Coronary artery (tissue), 2 donors: ENCODE measurements at regions not wholly inside any gene's neighbourhood (a gene's known extent, or its start where the extent isn't known, plus 50 kb on each side); places are given as distances from the start of the nearest gene placed in this dataset.
"Not testable (repeated sequence)": the region's sequence is repeated elsewhere in the genome, so short reads cannot be mapped to it uniquely, and the experiment has no call there.

ENCODE experiments used
- DNase-seq: peaks from one replicate; pipeline ENCODE4 v3.0.0-alpha.2; 2017; ENCODE audit warnings: low spot score
- H3K27ac ChIP-seq, 2 donors: fragments of 200-600 bp; sonication (generic); one replicate each; pipeline ENCODE4 v1.5.1; 2016 to 2019
- H3K4me3 ChIP-seq: fragments of 200-600 bp; sonication (generic); 2 replicates; pipeline ENCODE4 v1.5.1; 2016; ENCODE audit warnings: mild to moderate bottlenecking, moderate library complexity
- TF ChIP-seq, protein P1 (sequence below): fragments of 200-600 bp; sonication (generic); IDR thresholded peaks from one replicate; pipeline ENCODE4 v1.5.1; 2019; ENCODE audit warnings: antibody characterized with exemption

DNA sequence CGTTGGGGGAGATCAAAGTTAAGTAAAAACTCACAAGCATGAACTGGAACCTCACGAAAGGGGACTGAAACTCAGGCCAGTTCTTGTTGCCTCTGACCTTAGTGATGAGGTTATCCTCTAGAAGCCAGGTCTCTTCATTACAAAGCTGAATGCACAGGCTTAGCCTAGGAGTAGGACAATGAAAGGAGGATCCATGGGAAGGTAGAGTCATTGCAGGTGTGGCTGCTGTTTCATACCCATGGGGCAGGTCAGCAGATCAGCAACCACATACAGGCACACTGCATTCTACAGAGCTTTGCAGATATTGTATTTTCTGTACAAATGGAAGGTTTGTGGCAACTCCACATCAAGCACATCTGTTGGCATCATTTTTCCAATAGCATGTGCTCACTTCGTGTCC is 341.3 kb upstream of the SOX9 start:
- H3K4me3 ChIP-seq: no peak overlapping the region
- DNase-seq: no peak
- H3K27ac ChIP-seq: no peak overlapping the region
- TF ChIP-seq, protein P1, sequence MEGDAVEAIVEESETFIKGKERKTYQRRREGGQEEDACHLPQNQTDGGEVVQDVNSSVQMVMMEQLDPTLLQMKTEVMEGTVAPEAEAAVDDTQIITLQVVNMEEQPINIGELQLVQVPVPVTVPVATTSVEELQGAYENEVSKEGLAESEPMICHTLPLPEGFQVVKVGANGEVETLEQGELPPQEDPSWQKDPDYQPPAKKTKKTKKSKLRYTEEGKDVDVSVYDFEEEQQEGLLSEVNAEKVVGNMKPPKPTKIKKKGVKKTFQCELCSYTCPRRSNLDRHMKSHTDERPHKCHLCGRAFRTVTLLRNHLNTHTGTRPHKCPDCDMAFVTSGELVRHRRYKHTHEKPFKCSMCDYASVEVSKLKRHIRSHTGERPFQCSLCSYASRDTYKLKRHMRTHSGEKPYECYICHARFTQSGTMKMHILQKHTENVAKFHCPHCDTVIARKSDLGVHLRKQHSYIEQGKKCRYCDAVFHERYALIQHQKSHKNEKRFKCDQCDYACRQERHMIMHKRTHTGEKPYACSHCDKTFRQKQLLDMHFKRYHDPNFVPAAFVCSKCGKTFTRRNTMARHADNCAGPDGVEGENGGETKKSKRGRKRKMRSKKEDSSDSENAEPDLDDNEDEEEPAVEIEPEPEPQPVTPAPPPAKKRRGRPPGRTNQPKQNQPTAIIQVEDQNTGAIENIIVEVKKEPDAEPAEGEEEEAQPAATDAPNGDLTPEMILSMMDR: no peak

DNA sequence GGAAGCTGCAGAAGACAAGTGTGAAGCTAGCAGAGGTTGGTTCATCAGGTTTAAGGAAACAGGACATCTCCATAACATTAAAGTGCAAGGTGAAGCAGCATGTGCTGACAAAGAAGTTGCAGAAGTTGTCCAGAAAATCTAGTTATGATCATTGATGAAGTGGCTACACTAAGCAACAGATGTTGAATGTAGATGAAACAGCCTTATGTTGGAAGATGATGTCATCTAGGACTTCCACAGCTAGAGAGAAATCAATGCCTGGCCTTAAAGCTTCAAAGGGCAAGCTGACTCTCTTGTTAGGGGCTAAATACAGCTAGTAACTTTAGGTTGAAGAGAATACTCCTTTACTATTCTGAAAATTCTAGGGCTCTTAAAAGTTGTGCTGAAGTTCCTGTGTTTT is 340.2 kb upstream of the SOX9 start:
- DNase-seq: no peak
- Histone ChIP-seq H3K4me3 (no peak overlapping the region), H3K27ac (no peak overlapping the region)
- TF ChIP-seq, protein P1: no peak

DNA sequence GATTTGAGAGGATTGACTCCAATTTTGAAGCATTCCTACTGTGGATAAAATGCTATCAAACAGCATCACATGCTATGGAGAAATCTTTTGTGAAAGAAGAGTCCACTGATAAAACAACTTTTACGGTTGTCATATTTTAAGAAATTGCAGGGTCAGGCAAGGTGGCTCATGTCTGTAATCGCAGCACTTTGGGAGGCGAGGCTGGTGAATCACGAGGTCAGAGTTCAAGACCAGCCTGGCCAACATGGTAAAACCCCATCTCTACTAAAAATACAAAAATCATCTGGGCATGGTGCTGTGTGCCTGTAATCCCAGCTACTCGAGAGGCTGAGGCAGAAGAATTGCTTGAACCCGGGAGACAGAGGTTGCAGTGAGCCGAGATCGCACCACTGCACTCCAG is 338.8 kb upstream of the SOX9 start:
- H3K4me3 ChIP-seq, H3K27ac ChIP-seq, DNase-seq: not testable (repeated sequence)

DNA sequence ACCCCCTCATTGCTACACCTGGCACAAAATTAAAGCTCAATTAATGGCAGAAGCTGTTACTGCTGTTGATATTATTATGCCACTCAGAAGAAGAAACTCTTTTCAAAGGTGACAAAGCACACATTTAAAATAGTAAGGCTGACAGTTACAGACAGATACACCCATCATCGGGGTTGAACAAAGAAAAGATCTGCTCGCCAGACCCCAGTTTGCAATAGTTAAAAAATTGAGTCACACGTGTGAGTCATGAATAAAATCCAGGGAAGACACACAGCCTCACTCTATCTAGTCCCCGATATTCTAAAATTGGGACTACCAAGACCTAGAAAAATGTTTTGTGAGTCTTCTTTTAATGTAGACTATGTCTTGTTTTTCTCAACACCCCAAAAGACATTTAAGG is 330.0 kb upstream of the SOX9 start:
- TF ChIP-seq, protein P1: no peak
- DNase-seq: no peak

DNA sequence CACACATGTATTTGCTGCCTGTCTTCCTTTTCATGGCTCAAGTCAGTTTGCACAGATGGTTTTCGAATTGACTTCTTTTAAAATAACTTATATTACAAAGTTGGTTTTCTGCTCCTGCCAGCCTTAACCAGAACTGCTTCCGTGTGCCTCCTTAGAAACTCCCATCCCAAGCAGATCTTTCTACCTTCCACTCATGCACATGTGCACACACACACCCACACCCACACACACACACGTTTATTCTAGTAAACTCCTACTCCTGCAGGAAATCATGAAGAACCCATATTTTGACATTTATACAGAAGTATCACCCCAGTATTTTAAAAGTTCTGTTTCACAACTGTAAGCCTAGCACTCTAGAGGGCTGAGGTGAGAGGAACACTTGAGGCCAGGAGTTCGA is 329.5 kb upstream of the SOX9 start:
- H3K4me3 ChIP-seq: no peak overlapping the region
- TF ChIP-seq, protein P1: no peak
- no peak overlapping the region for H3K27ac ChIP-seq
- no peak for DNase-seq

More for the DNA sequence above, 330.0 kb upstream of the SOX9 start:
- H3K4me3 ChIP-seq: no peak overlapping the region
- no peak overlapping the region for H3K27ac ChIP-seq

DNA sequence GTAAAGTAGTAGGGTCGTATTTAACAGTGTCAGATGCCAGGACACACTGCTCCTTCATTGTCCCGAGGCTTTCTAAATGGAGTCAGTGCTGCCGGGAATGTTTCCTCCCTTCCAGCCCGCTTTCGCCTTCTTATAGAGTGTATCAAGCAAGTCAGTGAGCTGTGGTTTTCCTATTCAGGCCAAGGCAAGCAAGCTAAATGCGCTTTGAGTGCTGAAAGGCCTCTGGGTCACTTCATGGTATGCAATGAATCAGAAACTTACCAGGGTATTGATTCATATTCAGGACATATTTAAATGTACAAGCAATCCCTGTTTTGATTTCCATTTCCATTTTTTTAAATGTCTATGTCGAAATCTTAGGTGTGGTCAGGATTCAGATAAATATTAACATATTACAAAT is 327.9 kb upstream of the SOX9 start:
- TF ChIP-seq, protein P1: no peak
- no peak overlapping the region for H3K4me3 ChIP-seq
- H3K27ac ChIP-seq: no peak overlapping the region
- no peak for DNase-seq

DNA sequence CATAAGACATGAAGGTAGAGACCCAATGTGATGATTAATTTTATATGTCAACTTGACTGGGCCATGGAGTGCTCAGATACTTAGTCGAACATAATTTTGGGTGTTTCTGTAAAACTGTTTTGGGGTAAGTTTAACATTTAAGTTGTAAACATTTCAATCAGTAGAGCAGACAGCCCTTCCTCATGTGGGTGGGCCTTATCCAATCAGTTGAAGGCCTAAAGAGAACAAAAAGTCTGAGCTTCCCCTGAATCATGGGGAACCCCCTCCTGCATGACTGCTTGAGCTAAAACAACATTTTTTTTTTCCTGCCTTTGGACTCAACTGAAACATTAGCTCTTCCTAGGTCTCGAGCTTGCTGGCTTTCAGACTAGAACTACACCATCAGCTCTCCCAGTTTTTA is 327.3 kb upstream of the SOX9 start:
- Histone ChIP-seq H3K27ac (no peak overlapping the region), H3K4me3 (no peak overlapping the region)
- no peak for DNase-seq
- TF ChIP-seq, protein P1: no peak

DNA sequence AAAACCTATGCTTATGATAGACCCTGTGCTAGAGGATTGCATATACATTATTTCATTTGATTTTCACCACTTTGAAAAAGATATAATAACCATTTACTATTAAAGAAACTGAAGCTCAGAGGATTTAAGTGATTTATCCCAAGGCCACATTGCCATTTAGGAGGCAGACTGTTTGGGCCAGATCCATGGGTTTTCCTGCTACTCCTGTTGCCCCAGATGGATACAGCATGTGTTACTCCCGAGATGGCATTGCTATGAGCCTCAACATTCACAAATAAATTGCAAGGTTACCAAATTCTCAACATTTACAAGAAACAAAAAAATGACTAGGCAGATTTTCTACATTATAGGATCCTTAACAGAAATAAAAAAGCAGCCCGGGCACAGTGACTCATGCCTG is 322.1 kb upstream of the SOX9 start:
- DNase-seq: no peak
- no peak overlapping the region for H3K4me3 ChIP-seq
- H3K27ac ChIP-seq: no peak overlapping the region
- TF ChIP-seq, protein P1: no peak
